GM12878 (cell line): ENCODE measurements at regions not wholly inside any gene's neighbourhood (a gene's known extent, or its start where the extent isn't known, plus 50 kb on each side); places are given as distances from the start of the nearest gene placed in this dataset.

ENCODE experiments used
- ATAC-seq: fragments of 200-7000 bp; cut with Tn5 transposase; 3 replicates; pipeline ENCODE4 v1.9.1; 2020; ENCODE audit warnings: mild to moderate bottlenecking, moderate library complexity
- BruUV-seq: library from RNA; stranded (reverse); fragments of 400-500 nt; replicated peaks from 2 replicates; lab custom pipeline; 2021; lab: Mats Ljungman, UMichigan
- CTCF ChIA-PET: fragments of 300-600 bp; sonication (Branson Sonifier 250); formaldehyde crosslinking; extraction: SDS; loops from one replicate; lab custom pipeline; 2021; ENCODE audit warnings: inconsistent platforms; lab: Yijun Ruan, JAX
- POLR2A ChIA-PET: fragments of 350-600 bp; formaldehyde crosslinking; extraction: SDS; loops from one replicate; lab custom pipeline; 2021; ENCODE audit warnings: inconsistent platforms; lab: Charles Lee
- RAD21 ChIA-PET: fragments of 300-600 bp; sonication (Branson Sonifier 250); formaldehyde crosslinking; loops from one replicate; lab custom pipeline; 2023; ENCODE audit warnings: antibody characterized with exemption; ENCODE audit not compliant: unreplicated experiment; lab: Charles Lee
- SMC1A ChIA-PET: fragments of 300-600 bp; sonication (Branson Sonifier 250); formaldehyde crosslinking; loops from one replicate; lab custom pipeline; 2023; ENCODE audit not compliant: unreplicated experiment, uncharacterized antibody; lab: Charles Lee
- DNase-seq: peaks from one replicate; pipeline ENCODE4 v3.0.0-alpha.2; 2011; ENCODE audit warnings: low read depth, low spot score
- FAIRE-seq: peaks from 3 replicates; lab custom pipeline; 2011; peaks lifted over from hg19 to GRCh38; lab: Jason Lieb, UNC
- H2AFZ ChIP-seq: 2 replicates; pipeline ENCODE4 v1.6.0; 2011; ENCODE audit warnings: low read depth, low read length, control low read depth; ENCODE audit not compliant: control insufficient read depth
- H3K27ac ChIP-seq: 2 replicates; pipeline ENCODE4 v1.5.1; 2011; ENCODE audit warnings: control low read depth; ENCODE audit not compliant: control insufficient read depth, insufficient read depth
- H3K27me3 ChIP-seq, 2 experiments: replicated peaks in 1 of 2; 2 replicates each; pipeline versions ENCODE4 v1.6.0 to v1.6.1; 2011; ENCODE audit warnings: low read length in 1 of 2; ENCODE audit not compliant: control insufficient read depth in 2 of 2, insufficient read depth in 2 of 2
- H3K36me3 ChIP-seq, 2 experiments: 2 replicates each; pipeline ENCODE4 v1.5.1; 2011; ENCODE audit warnings: low read length in 1 of 2; ENCODE audit not compliant: control insufficient read depth in 2 of 2, insufficient read depth in 2 of 2
- H3K4me1 ChIP-seq: 2 replicates; pipeline ENCODE4 v1.6.1; 2011; ENCODE audit warnings: mild to moderate bottlenecking, low read length, moderate library complexity, mixed read lengths; ENCODE audit not compliant: control insufficient read depth, insufficient read depth
- H3K4me2 ChIP-seq: 2 replicates; pipeline ENCODE4 v1.6.0; 2011; ENCODE audit warnings: control low read depth; ENCODE audit not compliant: control insufficient read depth, insufficient read depth
- H3K4me3 ChIP-seq: fragments of 200-600 bp; sonication (generic); 2 replicates; pipeline ENCODE4 v1.5.1; 2016
- H3K79me2 ChIP-seq: 2 replicates; pipeline ENCODE4 v1.6.0; 2011; ENCODE audit warnings: low read length; ENCODE audit not compliant: control insufficient read depth, insufficient read depth
- H3K9ac ChIP-seq: 2 replicates; pipeline ENCODE4 v1.8.0; 2011; ENCODE audit warnings: low read length, control low read depth, mixed read lengths; ENCODE audit not compliant: control insufficient read depth, insufficient read depth
- H3K9me3 ChIP-seq: replicated peaks from 3 replicates; pipeline ENCODE4 v1.5.1; 2011; ENCODE audit warnings: mild to moderate bottlenecking, low read length; ENCODE audit not compliant: control insufficient read depth, insufficient read depth
- H4K20me1 ChIP-seq: 2 replicates; pipeline ENCODE4 v1.6.0; 2011; ENCODE audit not compliant: control insufficient read depth, insufficient read depth
- BCL11A ChIP-seq: IDR thresholded peaks from 2 replicates; pipeline ENCODE4 v1.6.1; 2011; ENCODE audit warnings: low read depth, low read length
- BHLHE40 ChIP-seq, 2 experiments: fragments of 450-650 bp in 1 of 2; IDR thresholded peaks; 2 replicates each; pipeline ENCODE4 v1.6.1; 2011 to 2017; ENCODE audit warnings: low read depth in 2 of 2, borderline replicate concordance in 1 of 2, improper control_type of control experiment in 1 of 2, low read length in 1 of 2, mild to moderate bottlenecking in 1 of 2
- ETV6 ChIP-seq, 2 experiments: fragments of 450-650 bp in 1 of 2; IDR thresholded peaks in 1 of 2; conservative IDR thresholded peaks in 1 of 2; 2 replicates each; pipeline ENCODE4 v1.6.1; 2014; ENCODE audit warnings: antibody characterized with exemption in 1 of 2, borderline replicate concordance in 1 of 2, low read depth in 1 of 2, mild to moderate bottlenecking in 1 of 2, moderate library complexity in 1 of 2
- FOXM1 ChIP-seq: IDR thresholded peaks from 2 replicates; pipeline ENCODE4 v1.6.1; 2012; ENCODE audit warnings: low read depth, mild to moderate bottlenecking, inconsistent platforms, low read length, moderate library complexity
- IKZF2 ChIP-seq, 2 experiments: fragments of 450-650 bp; IDR thresholded peaks; 2 replicates each; pipeline ENCODE4 v1.6.1; 2017; ENCODE audit warnings: mild to moderate bottlenecking in 2 of 2, moderate library complexity in 2 of 2
- LARP7 ChIP-seq: fragments of 450-650 bp; IDR thresholded peaks from 2 replicates; pipeline ENCODE4 v1.6.1; 2017; ENCODE audit warnings: mild to moderate bottlenecking
- MTA2 ChIP-seq: fragments of 450-650 bp; IDR thresholded peaks from 2 replicates; pipeline ENCODE4 v1.6.1; 2016; ENCODE audit warnings: low read depth, mild to moderate bottlenecking, moderate library complexity
- SIX5 ChIP-seq: IDR thresholded peaks from 2 replicates; pipeline ENCODE4 v1.6.1; 2011; ENCODE audit warnings: mild to moderate bottlenecking, low read depth, low read length, moderate library complexity; ENCODE audit not compliant: severe bottlenecking
- ZBED1 ChIP-seq: IDR thresholded peaks from 2 replicates; pipeline ENCODE4 v1.6.1; 2016; ENCODE audit warnings: borderline replicate concordance
- WGBS: methylation state at CpG from one replicate; pipeline ENCODE4 v1.1.6; 2016; ENCODE audit warnings: low lambda C conversion rate; ENCODE audit not compliant: insufficient replicate concordance, insufficient coverage; ENCODE audit errors: missing lambda C conversion rate; 5-methylcytosine and 5-hydroxymethylcytosine counted together
- in situ Hi-C: fragments of 300-500 bp; cut with MboI; formaldehyde crosslinking; loops from 9 replicates; pipeline ENCODE4 v1.14.3; 2018; ENCODE audit warnings: mixed read lengths
- intact Hi-C: fragments of 100-400 bp; cut with micrococcal nuclease; formaldehyde crosslinking; loops from one replicate; pipeline ENCODE4 v1.14.2; 2022; ENCODE audit not compliant: unreplicated experiment
- TF ChIP-seq, protein P1 (sequence below): fragments of 450-650 bp; IDR thresholded peaks from 2 replicates; pipeline ENCODE4 v1.6.1; 2017; ENCODE audit warnings: mild to moderate bottlenecking, moderate library complexity
- TF ChIP-seq, protein P2 (sequence below): fragments of 450-650 bp; IDR thresholded peaks from 2 replicates; pipeline ENCODE4 v1.6.1; 2017; ENCODE audit warnings: borderline replicate concordance
- TF ChIP-seq, protein P3 (sequence below): fragments of 450-650 bp; IDR thresholded peaks from 2 replicates; pipeline ENCODE4 v1.6.1; 2017; ENCODE audit warnings: mild to moderate bottlenecking
- TF ChIP-seq, protein P4 (sequence below): IDR thresholded peaks from 2 replicates; pipeline ENCODE4 v1.6.1; 2011; ENCODE audit warnings: mild to moderate bottlenecking, low read depth, low read length, moderate library complexity; ENCODE audit not compliant: insufficient replicate concordance

DNA sequence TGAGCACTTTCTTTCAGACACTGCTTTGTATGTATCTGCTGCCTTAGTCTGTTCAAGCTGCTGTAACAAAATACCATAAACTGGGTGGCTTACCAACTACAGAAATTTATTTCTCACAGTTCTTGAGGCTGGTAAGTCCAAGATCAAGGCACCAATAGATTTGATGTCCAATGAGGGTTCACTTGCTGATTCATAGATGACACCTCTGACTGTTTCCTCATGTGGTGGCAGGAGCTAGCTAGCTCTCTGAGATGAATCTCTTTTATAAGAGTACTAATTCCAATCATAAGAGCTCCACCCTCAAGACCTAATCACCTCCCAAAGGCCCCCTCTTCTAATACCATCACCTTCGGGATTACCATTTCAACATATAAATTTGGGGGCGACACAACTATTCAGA is 76.6 kb upstream of the ADO start:
- Histone ChIP-seq H3K4me3 (no peak overlapping the region), H3K9ac (no peak overlapping the region), H3K36me3 (no peaks in the 10 kb centered on the region), H3K27me3 (no peaks in the 10 kb centered on the region), H3K4me2 (no peak overlapping the region), H3K9me3 (no peaks in the 10 kb centered on the region), H3K4me1 (peaks cover 10% of the 10 kb centered on the region), H2AFZ (no peak overlapping the region), H3K79me2 (no peaks in the 10 kb centered on the region), H3K27ac (no peak overlapping the region), H4K20me1 (no peaks in the 10 kb centered on the region)
- intact Hi-C loops = no loop called here
- DNase-seq = no peak
- FAIRE-seq = no peak
- SMC1A ChIA-PET = interaction anchor here (0.9 to 2.3 kb wide), 7 partner anchors 10 to 89 kb away, joined by 3 to 9 read pairs (median 3); partner anchors contain the start of gene ADO
- 94% methylated on average over 2 of the region's 2 CpGs for WGBS
- POLR2A ChIA-PET = interaction anchor here (0.7 to 1.5 kb wide), 5 partner anchors 16 to 87 kb away, joined by 3 to 7 read pairs (median 3); no protein-coding TSS in a partner anchor
- no TSS peak for BruUV-seq
- CTCF ChIA-PET = interaction anchor here (0.9 to 1.6 kb wide), 4 partner anchors 10 to 73 kb away, joined by 3 to 4 read pairs (median 3); no protein-coding TSS in a partner anchor
- no peak for ATAC-seq
- in situ Hi-C loops = no loop called here
- RAD21 ChIA-PET = interaction anchor here (0.8 to 1.3 kb wide), 3 partner anchors 42 to 73 kb away, joined by 3 to 5 read pairs (median 4); no protein-coding TSS in a partner anchor
- TF ChIP-seq BHLHE40 (IDR thresholded peaks at IDR 0.05; ENCODE audit: borderline replicate concordance in 1 of 2, low read depth in 2 of 2, low read length in 1 of 2) = no peak
- no peak for TF ChIP-seq ZBED1
- TF ChIP-seq MTA2 = no peak
- TF ChIP-seq, protein P1, sequence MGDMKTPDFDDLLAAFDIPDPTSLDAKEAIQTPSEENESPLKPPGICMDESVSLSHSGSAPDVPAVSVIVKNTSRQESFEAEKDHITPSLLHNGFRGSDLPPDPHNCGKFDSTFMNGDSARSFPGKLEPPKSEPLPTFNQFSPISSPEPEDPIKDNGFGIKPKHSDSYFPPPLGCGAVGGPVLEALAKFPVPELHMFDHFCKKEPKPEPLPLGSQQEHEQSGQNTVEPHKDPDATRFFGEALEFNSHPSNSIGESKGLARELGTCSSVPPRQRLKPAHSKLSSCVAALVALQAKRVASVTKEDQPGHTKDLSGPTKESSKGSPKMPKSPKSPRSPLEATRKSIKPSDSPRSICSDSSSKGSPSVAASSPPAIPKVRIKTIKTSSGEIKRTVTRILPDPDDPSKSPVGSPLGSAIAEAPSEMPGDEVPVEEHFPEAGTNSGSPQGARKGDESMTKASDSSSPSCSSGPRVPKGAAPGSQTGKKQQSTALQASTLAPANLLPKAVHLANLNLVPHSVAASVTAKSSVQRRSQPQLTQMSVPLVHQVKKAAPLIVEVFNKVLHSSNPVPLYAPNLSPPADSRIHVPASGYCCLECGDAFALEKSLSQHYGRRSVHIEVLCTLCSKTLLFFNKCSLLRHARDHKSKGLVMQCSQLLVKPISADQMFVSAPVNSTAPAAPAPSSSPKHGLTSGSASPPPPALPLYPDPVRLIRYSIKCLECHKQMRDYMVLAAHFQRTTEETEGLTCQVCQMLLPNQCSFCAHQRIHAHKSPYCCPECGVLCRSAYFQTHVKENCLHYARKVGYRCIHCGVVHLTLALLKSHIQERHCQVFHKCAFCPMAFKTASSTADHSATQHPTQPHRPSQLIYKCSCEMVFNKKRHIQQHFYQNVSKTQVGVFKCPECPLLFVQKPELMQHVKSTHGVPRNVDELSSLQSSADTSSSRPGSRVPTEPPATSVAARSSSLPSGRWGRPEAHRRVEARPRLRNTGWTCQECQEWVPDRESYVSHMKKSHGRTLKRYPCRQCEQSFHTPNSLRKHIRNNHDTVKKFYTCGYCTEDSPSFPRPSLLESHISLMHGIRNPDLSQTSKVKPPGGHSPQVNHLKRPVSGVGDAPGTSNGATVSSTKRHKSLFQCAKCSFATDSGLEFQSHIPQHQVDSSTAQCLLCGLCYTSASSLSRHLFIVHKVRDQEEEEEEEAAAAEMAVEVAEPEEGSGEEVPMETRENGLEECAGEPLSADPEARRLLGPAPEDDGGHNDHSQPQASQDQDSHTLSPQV = no peak
- TF ChIP-seq, protein P2, sequence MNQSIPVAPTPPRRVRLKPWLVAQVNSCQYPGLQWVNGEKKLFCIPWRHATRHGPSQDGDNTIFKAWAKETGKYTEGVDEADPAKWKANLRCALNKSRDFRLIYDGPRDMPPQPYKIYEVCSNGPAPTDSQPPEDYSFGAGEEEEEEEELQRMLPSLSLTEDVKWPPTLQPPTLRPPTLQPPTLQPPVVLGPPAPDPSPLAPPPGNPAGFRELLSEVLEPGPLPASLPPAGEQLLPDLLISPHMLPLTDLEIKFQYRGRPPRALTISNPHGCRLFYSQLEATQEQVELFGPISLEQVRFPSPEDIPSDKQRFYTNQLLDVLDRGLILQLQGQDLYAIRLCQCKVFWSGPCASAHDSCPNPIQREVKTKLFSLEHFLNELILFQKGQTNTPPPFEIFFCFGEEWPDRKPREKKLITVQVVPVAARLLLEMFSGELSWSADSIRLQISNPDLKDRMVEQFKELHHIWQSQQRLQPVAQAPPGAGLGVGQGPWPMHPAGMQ = no peak
- no peak for TF ChIP-seq SIX5
- TF ChIP-seq, protein P3, sequence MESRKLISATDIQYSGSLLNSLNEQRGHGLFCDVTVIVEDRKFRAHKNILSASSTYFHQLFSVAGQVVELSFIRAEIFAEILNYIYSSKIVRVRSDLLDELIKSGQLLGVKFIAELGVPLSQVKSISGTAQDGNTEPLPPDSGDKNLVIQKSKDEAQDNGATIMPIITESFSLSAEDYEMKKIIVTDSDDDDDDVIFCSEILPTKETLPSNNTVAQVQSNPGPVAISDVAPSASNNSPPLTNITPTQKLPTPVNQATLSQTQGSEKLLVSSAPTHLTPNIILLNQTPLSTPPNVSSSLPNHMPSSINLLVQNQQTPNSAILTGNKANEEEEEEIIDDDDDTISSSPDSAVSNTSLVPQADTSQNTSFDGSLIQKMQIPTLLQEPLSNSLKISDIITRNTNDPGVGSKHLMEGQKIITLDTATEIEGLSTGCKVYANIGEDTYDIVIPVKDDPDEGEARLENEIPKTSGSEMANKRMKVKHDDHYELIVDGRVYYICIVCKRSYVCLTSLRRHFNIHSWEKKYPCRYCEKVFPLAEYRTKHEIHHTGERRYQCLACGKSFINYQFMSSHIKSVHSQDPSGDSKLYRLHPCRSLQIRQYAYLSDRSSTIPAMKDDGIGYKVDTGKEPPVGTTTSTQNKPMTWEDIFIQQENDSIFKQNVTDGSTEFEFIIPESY = no peak
- no peak for TF ChIP-seq BCL11A
- TF ChIP-seq, protein P4, sequence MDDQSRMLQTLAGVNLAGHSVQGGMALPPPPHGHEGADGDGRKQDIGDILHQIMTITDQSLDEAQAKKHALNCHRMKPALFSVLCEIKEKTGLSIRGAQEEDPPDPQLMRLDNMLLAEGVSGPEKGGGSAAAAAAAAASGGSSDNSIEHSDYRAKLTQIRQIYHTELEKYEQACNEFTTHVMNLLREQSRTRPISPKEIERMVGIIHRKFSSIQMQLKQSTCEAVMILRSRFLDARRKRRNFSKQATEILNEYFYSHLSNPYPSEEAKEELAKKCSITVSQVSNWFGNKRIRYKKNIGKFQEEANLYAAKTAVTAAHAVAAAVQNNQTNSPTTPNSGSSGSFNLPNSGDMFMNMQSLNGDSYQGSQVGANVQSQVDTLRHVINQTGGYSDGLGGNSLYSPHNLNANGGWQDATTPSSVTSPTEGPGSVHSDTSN = no peak
- TF ChIP-seq FOXM1 = no peak
- no peak for TF ChIP-seq ETV6 (conservative IDR thresholded peaks at IDR 0.05 in 1 of 2, IDR thresholded peaks at IDR 0.05 in 1 of 2; ENCODE audit: borderline replicate concordance in 1 of 2, low read depth in 1 of 2)
- no peak for TF ChIP-seq IKZF2 (IDR thresholded peaks at IDR 0.05)
- TF ChIP-seq LARP7 = no peak
